ENCODE measurements at regions not wholly inside any gene's neighbourhood (a gene's known extent, or its start where the extent isn't known, plus 50 kb on each side); places are given as distances from the start of the nearest gene placed in this dataset.
A peak's percentile ranks its signal among the peaks of the same experiment; 100 is the strongest.
"Not testable (repeated sequence)": the region's sequence is repeated elsewhere in the genome, so short reads cannot be mapped to it uniquely, and the experiment has no call there.

DNA sequence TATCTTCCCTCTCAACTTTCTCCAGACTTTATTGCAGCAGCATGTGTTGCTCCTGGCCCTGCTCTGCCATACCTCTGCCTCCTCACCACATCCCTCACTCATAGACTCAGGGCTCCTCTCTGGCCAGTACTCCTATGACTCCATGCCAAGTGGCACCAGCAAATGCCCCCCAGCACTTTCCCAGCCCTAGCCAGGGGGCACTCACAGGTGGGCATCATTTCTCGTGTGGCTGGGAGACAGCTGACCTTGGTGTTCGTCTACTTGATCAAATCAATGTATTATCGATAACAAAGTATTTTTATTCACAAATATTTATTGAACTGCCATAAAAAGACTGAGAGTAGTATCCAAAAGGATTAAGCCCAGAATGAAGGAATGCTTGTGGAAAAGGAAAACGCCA is 418.2 kb downstream of the FAM72C start:
- H3K36me3 ChIP-seq (ENCODE audit: control insufficient read depth in 2 of 3, insufficient read depth in 3 of 3, low read length in 3 of 3): no peaks in the 10 kb centered on the region
- no peaks in the 10 kb centered on the region for H3K4me1 ChIP-seq (ENCODE audit: control insufficient read depth in 2 of 3, insufficient read depth in 2 of 3, low read depth in 1 of 3, low read length in 3 of 3)
- no peak overlapping the region for H3K27ac ChIP-seq (ENCODE audit: low read depth in 2 of 2, low read length in 2 of 2)
- TF ChIP-seq, protein P1, sequence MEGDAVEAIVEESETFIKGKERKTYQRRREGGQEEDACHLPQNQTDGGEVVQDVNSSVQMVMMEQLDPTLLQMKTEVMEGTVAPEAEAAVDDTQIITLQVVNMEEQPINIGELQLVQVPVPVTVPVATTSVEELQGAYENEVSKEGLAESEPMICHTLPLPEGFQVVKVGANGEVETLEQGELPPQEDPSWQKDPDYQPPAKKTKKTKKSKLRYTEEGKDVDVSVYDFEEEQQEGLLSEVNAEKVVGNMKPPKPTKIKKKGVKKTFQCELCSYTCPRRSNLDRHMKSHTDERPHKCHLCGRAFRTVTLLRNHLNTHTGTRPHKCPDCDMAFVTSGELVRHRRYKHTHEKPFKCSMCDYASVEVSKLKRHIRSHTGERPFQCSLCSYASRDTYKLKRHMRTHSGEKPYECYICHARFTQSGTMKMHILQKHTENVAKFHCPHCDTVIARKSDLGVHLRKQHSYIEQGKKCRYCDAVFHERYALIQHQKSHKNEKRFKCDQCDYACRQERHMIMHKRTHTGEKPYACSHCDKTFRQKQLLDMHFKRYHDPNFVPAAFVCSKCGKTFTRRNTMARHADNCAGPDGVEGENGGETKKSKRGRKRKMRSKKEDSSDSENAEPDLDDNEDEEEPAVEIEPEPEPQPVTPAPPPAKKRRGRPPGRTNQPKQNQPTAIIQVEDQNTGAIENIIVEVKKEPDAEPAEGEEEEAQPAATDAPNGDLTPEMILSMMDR (IDR thresholded peaks at IDR 0.05; ENCODE audit: borderline replicate concordance, extremely low read depth, insufficient read depth): no peak
- H3K9me3 ChIP-seq (ENCODE audit: control insufficient read depth in 2 of 3, insufficient read depth in 1 of 3, low read length in 3 of 3): no peaks in the 10 kb centered on the region
- FAIRE-seq (no peak), DNase-seq (no peak)
- no peak overlapping the region for H3K4me3 ChIP-seq (ENCODE audit: low read length in 3 of 3)
- no peak overlapping the region for H3K9ac ChIP-seq (ENCODE audit: low read length in 3 of 3)
- intact Hi-C loops (cut with DNase I): no loop called here
- H3K27me3 ChIP-seq (ENCODE audit: control insufficient read depth, insufficient read depth, low read length): no peaks in the 10 kb centered on the region

DNA sequence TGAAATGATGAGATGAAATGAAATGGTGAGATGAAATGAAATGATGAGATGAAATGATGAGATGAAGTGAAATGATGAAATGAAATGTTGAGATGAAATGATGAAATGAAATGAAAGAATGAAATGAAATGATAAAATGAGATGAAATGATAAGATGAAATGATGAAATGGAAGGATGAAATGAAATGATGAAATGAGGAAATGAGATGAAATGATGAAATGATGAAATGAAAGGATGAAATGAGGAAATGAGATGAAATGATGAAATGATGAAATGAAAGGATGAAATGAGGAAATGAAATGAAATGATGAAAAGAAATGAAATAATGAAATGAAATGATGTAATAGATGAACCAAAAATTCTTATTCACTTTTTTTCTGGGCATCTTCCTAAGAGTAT is 467.1 kb downstream of the FAM72C start:
- H3K4me3 ChIP-seq (ENCODE audit: low read length in 3 of 3); H3K9ac ChIP-seq (ENCODE audit: low read length in 3 of 3); H3K27me3 ChIP-seq (ENCODE audit: control insufficient read depth, insufficient read depth, low read length); H3K36me3 ChIP-seq (ENCODE audit: control insufficient read depth in 2 of 3, insufficient read depth in 3 of 3, low read length in 3 of 3); DNase-seq; H3K27ac ChIP-seq (ENCODE audit: low read depth in 2 of 2, low read length in 2 of 2); H3K9me3 ChIP-seq (ENCODE audit: control insufficient read depth in 2 of 3, insufficient read depth in 1 of 3, low read length in 3 of 3); FAIRE-seq; H3K4me1 ChIP-seq (ENCODE audit: control insufficient read depth in 2 of 3, insufficient read depth in 2 of 3, low read depth in 1 of 3, low read length in 3 of 3); intact Hi-C loops (cut with DNase I): not testable (repeated sequence)

DNA sequence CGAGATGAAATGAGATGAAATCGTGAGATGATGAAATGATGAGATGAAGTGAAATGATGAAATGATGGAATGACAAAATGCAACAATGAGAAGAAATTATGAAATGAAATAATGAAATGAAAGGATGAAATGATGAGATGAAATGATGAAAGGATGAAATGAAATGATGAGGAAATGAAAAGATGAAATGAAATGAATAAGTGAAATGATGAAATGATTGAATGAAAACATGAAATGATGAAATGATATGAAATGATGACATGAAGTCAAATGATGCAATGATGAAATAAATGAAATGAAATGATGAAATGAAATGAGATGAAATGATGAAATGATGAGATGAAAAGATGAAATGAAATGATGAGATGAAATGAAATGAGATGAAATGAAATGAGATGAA is 467.7 kb downstream of the FAM72C start:
- H3K27ac ChIP-seq (ENCODE audit: low read depth in 2 of 2, low read length in 2 of 2); H3K27me3 ChIP-seq (ENCODE audit: control insufficient read depth, insufficient read depth, low read length); H3K4me3 ChIP-seq (ENCODE audit: low read length in 3 of 3); H3K9ac ChIP-seq (ENCODE audit: low read length in 3 of 3); intact Hi-C loops (cut with DNase I); H3K9me3 ChIP-seq (ENCODE audit: control insufficient read depth in 2 of 3, insufficient read depth in 1 of 3, low read length in 3 of 3); DNase-seq; H3K4me1 ChIP-seq (ENCODE audit: control insufficient read depth in 2 of 3, insufficient read depth in 2 of 3, low read depth in 1 of 3, low read length in 3 of 3); FAIRE-seq; H3K36me3 ChIP-seq (ENCODE audit: control insufficient read depth in 2 of 3, insufficient read depth in 3 of 3, low read length in 3 of 3): not testable (repeated sequence)

DNA sequence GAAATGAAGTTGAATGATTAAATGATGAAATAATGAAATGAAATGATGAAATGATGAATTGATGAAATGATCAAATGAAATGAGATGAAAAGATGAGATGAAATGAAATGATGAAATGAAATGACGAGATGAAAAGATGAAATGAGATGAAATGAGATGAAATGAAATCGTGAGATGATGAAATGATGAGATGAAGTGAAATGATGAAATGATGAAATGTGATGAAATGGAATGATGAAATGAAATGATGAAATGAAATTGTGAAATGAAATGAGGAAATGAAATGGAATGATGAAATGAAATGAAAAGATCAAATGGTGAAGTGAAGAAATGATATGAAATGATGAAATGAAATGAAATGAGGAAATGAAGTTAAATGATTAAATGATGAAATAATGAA is 468.7 kb downstream of the FAM72C start:
- H3K4me3 ChIP-seq (ENCODE audit: low read length in 3 of 3); FAIRE-seq; H3K9ac ChIP-seq (ENCODE audit: low read length in 3 of 3); H3K27me3 ChIP-seq (ENCODE audit: control insufficient read depth, insufficient read depth, low read length); H3K4me1 ChIP-seq (ENCODE audit: control insufficient read depth in 2 of 3, insufficient read depth in 2 of 3, low read depth in 1 of 3, low read length in 3 of 3); H3K9me3 ChIP-seq (ENCODE audit: control insufficient read depth in 2 of 3, insufficient read depth in 1 of 3, low read length in 3 of 3); DNase-seq; intact Hi-C loops (cut with DNase I); H3K27ac ChIP-seq (ENCODE audit: low read depth in 2 of 2, low read length in 2 of 2); H3K36me3 ChIP-seq (ENCODE audit: control insufficient read depth in 2 of 3, insufficient read depth in 3 of 3, low read length in 3 of 3): not testable (repeated sequence)

DNA sequence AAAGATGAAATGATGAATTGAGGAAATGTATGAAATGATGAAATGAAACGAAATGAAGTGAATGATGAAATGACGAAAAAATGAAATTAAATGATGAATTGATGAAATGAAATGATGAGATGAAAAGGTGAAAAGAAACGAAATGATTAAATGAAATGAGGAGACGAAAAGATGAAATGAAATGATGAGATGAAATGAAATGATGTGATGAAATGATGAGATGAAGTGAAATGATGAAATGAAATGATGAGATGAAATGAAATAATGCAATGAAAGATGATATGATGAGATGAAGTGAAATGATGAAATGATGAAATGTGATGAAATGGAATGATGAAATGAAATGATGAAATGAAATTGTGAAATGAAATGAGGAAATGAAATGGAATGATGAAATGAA is 469.7 kb downstream of the FAM72C start:
- intact Hi-C loops (cut with DNase I); H3K9me3 ChIP-seq (ENCODE audit: control insufficient read depth in 2 of 3, insufficient read depth in 1 of 3, low read length in 3 of 3); H3K4me3 ChIP-seq (ENCODE audit: low read length in 3 of 3); H3K27ac ChIP-seq (ENCODE audit: low read depth in 2 of 2, low read length in 2 of 2); H3K9ac ChIP-seq (ENCODE audit: low read length in 3 of 3); H3K36me3 ChIP-seq (ENCODE audit: control insufficient read depth in 2 of 3, insufficient read depth in 3 of 3, low read length in 3 of 3); H3K27me3 ChIP-seq (ENCODE audit: control insufficient read depth, insufficient read depth, low read length); DNase-seq; H3K4me1 ChIP-seq (ENCODE audit: control insufficient read depth in 2 of 3, insufficient read depth in 2 of 3, low read depth in 1 of 3, low read length in 3 of 3): not testable (repeated sequence)
- peak; percentile 61 for FAIRE-seq

DNA sequence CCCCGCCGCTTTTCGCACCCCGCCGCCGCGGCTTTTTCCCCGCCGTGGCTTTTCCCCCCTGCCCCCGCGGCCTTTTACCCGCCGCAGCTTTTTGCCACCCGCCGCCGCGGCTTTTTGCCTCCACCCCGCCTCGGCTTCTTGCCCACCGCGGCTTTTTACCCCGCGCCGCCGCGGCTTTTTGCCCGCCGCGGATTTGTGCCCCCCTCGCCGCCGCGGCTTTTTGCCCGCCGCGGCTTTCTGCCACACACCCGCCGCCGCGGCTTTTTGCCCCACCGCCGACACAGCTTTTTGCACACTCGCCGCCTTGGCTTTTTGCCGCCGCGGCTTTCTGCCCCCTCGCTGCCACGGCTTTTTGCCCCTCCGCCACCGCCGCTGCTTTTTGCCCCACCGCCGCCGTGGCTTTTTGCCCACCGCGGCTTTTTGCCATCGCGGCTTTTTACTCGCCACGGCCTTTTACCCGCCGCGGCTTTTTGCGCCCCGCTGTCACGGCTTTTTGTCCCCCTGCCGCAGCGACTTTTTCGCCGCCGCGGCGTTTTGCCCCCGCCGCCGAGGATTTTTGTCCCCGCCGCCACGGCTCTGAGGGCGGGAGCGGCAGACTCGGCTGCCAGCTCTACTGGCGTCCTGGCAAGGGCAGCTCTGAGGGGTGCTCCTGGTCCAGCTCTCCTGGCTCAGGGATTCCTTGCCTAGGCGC is 473.6 kb downstream of the FAM72C start:
- H3K4me3 ChIP-seq (ENCODE audit: low read length in 3 of 3); H3K27me3 ChIP-seq (ENCODE audit: control insufficient read depth, insufficient read depth, low read length); intact Hi-C loops (cut with DNase I); H3K9me3 ChIP-seq (ENCODE audit: control insufficient read depth in 2 of 3, insufficient read depth in 1 of 3, low read length in 3 of 3); FAIRE-seq; H3K36me3 ChIP-seq (ENCODE audit: control insufficient read depth in 2 of 3, insufficient read depth in 3 of 3, low read length in 3 of 3); H3K9ac ChIP-seq (ENCODE audit: low read length in 3 of 3); H3K4me1 ChIP-seq (ENCODE audit: control insufficient read depth in 2 of 3, insufficient read depth in 2 of 3, low read depth in 1 of 3, low read length in 3 of 3); H3K27ac ChIP-seq (ENCODE audit: low read depth in 2 of 2, low read length in 2 of 2): not testable (repeated sequence)
- DNase-seq: peak in 3 of 5 donors; percentile 9 to 63 (median 24)
